CD14-positive monocyte (primary cell): ENCODE measurements at regions not wholly inside any gene's neighbourhood (a gene's known extent, or its start where the extent isn't known, plus 50 kb on each side); places are given as distances from the start of the nearest gene placed in this dataset.

ENCODE experiments used
- DNase-seq, 3 donors: peaks; one replicate each; pipeline ENCODE4 v3.0.0-alpha.2; 2011 to 2022
- H2AFZ ChIP-seq: 2 replicates; pipeline ENCODE4 v1.6.0; 2012; ENCODE audit warnings: mild to moderate bottlenecking, low read depth, low read length, inconsistent platforms; ENCODE audit not compliant: insufficient read depth, poor library complexity, severe bottlenecking
- H3K27ac ChIP-seq, 2 donors: 1 replicate in 1 of 2; 2 replicates in 1 of 2; pipeline ENCODE4 v1.5.1; 2012 to 2013; ENCODE audit warnings: low read length in 2 of 2, control low read depth in 1 of 2, inconsistent platforms in 1 of 2, low read depth in 1 of 2, mild to moderate bottlenecking in 1 of 2
- H3K27me3 ChIP-seq, 2 donors: one replicate each; pipeline versions ENCODE4 v1.6.0 to v1.6.1; 2011 to 2013; ENCODE audit warnings: low read length in 2 of 2; ENCODE audit not compliant: control insufficient read depth in 2 of 2, insufficient read depth in 2 of 2
- H3K36me3 ChIP-seq, 2 donors: replicated peaks in 1 of 2; 1 replicate in 1 of 2; 2 replicates in 1 of 2; pipeline versions ENCODE4 v1.5.1 to v1.6.1; 2012 to 2013; ENCODE audit warnings: low read length in 2 of 2, control low read depth in 1 of 2, inconsistent platforms in 1 of 2, mild to moderate bottlenecking in 1 of 2; ENCODE audit not compliant: insufficient read depth in 2 of 2, control insufficient read depth in 1 of 2
- H3K4me1 ChIP-seq, 2 donors: 1 replicate in 1 of 2; 2 replicates in 1 of 2; pipeline versions ENCODE4 v1.5.1 to v1.6.1; 2012 to 2013; ENCODE audit warnings: low read length in 2 of 2, control low read depth in 1 of 2, inconsistent platforms in 1 of 2, mild to moderate bottlenecking in 1 of 2, moderate library complexity in 1 of 2; ENCODE audit not compliant: insufficient read depth in 2 of 2, control insufficient read depth in 1 of 2
- H3K4me2 ChIP-seq: replicated peaks from 2 replicates; pipeline ENCODE3; 2012; ENCODE audit warnings: low read length, moderate library complexity, mild to moderate bottlenecking; ENCODE audit not compliant: poor library complexity, severe bottlenecking; ENCODE audit errors: extremely low read depth
- H3K4me3 ChIP-seq, 3 experiments: fragments of 200-600 bp in 1 of 3; sonication (generic) in 1 of 3; replicated peaks in 1 of 3; 1 replicate in 2 of 3; 2 replicates in 1 of 3; pipeline ENCODE4 v1.5.1; 2011 to 2013; ENCODE audit warnings: low read length in 3 of 3, mild to moderate bottlenecking in 3 of 3, control low read depth in 2 of 3, low read depth in 2 of 3, inconsistent platforms in 1 of 3, moderate library complexity in 1 of 3
- H3K79me2 ChIP-seq: 2 replicates; pipeline ENCODE4 v1.6.0; 2012; ENCODE audit warnings: mild to moderate bottlenecking, control low read depth, inconsistent platforms, low read length, moderate library complexity; ENCODE audit not compliant: insufficient read depth
- H3K9ac ChIP-seq: 2 replicates; pipeline ENCODE4 v1.6.0; 2017; ENCODE audit warnings: low read length, mild to moderate bottlenecking; ENCODE audit not compliant: insufficient read depth, poor library complexity, severe bottlenecking
- H3K9me3 ChIP-seq, 2 donors: replicated peaks in 1 of 2; 1 replicate in 1 of 2; 2 replicates in 1 of 2; pipeline versions ENCODE4 v1.5.1 to v1.6.1; 2012 to 2013; ENCODE audit warnings: low read length in 2 of 2, control low read depth in 1 of 2; ENCODE audit not compliant: control insufficient read depth in 1 of 2, insufficient read depth in 1 of 2
- H4K20me1 ChIP-seq: 2 replicates; pipeline ENCODE4 v1.6.0; 2012; ENCODE audit warnings: mild to moderate bottlenecking, low read length, control low read depth, moderate library complexity; ENCODE audit not compliant: insufficient read depth
- H3K27ac Mint-ChIP-seq, 7 donors: one replicate each; pipeline ENCODE4 v1.8.0; 2020; ENCODE audit warnings: mild to moderate bottlenecking in 7 of 7, mixed read lengths in 7 of 7, moderate library complexity in 6 of 7, inconsistent platforms in 2 of 7
- H3K27me3 Mint-ChIP-seq, 3 donors: one replicate each; pipeline ENCODE4 v1.8.0; 2021 to 2022; ENCODE audit warnings: low read depth in 3 of 3, mild to moderate bottlenecking in 3 of 3, mixed read lengths in 3 of 3, moderate library complexity in 3 of 3, inconsistent platforms in 1 of 3
- H3K36me3 Mint-ChIP-seq, 2 donors: one replicate each; pipeline ENCODE4 v1.8.0; 2020; ENCODE audit warnings: mixed read lengths in 2 of 2, inconsistent platforms in 1 of 2, mild to moderate bottlenecking in 1 of 2
- H3K4me1 Mint-ChIP-seq: one replicate; pipeline ENCODE4 v1.8.0; 2020; ENCODE audit warnings: mild to moderate bottlenecking, mixed read lengths
- H3K4me3 Mint-ChIP-seq, 2 donors: one replicate each; pipeline ENCODE4 v1.8.0; 2020; ENCODE audit warnings: mild to moderate bottlenecking in 2 of 2, mixed read lengths in 2 of 2, moderate library complexity in 1 of 2
- H3K9me3 Mint-ChIP-seq, 7 donors: one replicate each; pipeline ENCODE4 v1.8.0; 2020 to 2022; ENCODE audit warnings: mixed read lengths in 7 of 7, mild to moderate bottlenecking in 6 of 7, moderate library complexity in 6 of 7, inconsistent platforms in 2 of 7
- WGBS: methylation state at CpG from one replicate; pipeline ENCODE4 v1.1.5; 2013; ENCODE audit warnings: missing lambda C conversion rate; ENCODE audit not compliant: insufficient coverage; 5-methylcytosine and 5-hydroxymethylcytosine counted together
- intact Hi-C, 2 donors: fragments of 100-400 bp; cut with micrococcal nuclease; formaldehyde crosslinking; loops; one replicate each; pipeline versions ENCODE4 v1.15.0 to v1.15.1; 2023
- TF ChIP-seq, protein P1 (sequence below): fragments of 200-600 bp; IDR thresholded peaks from one replicate; pipeline ENCODE4 v1.8.0; 2022; ENCODE audit warnings: antibody characterized with exemption, mild to moderate bottlenecking

DNA sequence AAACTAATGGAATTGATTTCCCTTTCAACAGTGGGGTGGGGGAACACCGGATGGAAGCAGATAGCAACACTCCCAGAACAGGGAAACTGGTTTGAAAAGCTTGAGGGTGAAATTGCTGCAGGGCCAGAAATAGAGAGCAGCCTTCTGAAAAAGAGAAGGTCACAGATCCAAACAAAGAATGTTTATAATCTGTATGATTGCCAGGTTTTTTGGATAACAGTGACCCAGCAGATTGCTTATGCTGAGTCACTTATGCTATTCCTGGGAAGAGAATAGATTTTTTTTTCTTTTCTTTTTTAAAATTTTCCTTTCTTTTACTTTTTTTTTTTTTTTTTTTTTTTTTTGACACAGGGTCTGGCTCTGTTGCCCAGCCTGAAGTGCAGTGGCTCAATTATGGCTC is 641.3 kb downstream of the KCNJ2 start:
- H3K9ac ChIP-seq = no peak overlapping the region
- no peak overlapping the region for H2AFZ ChIP-seq
- H3K4me3 ChIP-seq = no peak overlapping the region
- H3K27ac ChIP-seq = no peak overlapping the region
- H3K36me3 ChIP-seq = no peaks in the 10 kb centered on the region
- no peaks in the 10 kb centered on the region for H3K27me3 ChIP-seq
- Mint-ChIP-seq H3K4me1 (no peaks in the 10 kb centered on the region), H3K4me3 (no peak overlapping the region), H3K36me3 (no peaks in the 10 kb centered on the region), H3K9me3 (peaks cover 0 to 8% (median 0%) of the 10 kb centered on the region in 7 donors), H3K27me3 (peaks cover 0 to 4% (median 2%) of the 10 kb centered on the region in 3 donors), H3K27ac (no peak overlapping the region)
- TF ChIP-seq, protein P1, sequence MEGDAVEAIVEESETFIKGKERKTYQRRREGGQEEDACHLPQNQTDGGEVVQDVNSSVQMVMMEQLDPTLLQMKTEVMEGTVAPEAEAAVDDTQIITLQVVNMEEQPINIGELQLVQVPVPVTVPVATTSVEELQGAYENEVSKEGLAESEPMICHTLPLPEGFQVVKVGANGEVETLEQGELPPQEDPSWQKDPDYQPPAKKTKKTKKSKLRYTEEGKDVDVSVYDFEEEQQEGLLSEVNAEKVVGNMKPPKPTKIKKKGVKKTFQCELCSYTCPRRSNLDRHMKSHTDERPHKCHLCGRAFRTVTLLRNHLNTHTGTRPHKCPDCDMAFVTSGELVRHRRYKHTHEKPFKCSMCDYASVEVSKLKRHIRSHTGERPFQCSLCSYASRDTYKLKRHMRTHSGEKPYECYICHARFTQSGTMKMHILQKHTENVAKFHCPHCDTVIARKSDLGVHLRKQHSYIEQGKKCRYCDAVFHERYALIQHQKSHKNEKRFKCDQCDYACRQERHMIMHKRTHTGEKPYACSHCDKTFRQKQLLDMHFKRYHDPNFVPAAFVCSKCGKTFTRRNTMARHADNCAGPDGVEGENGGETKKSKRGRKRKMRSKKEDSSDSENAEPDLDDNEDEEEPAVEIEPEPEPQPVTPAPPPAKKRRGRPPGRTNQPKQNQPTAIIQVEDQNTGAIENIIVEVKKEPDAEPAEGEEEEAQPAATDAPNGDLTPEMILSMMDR = no peak
- H3K9me3 ChIP-seq = no peaks in the 10 kb centered on the region
- no peaks in the 10 kb centered on the region for H3K4me1 ChIP-seq
- no peak overlapping the region for H3K4me2 ChIP-seq
- intact Hi-C loops = no loop called here
- no peaks in the 10 kb centered on the region for H3K79me2 ChIP-seq
- no CpG with 5 or more reads among the region's 1 CpG for WGBS
- H4K20me1 ChIP-seq = no peaks in the 10 kb centered on the region
- no peak for DNase-seq

- peaks cover 0 to 10% (median 0%) of the 10 kb centered on the region in 7 donors for H3K9me3 Mint-ChIP-seq
- Histone ChIP-seq H3K4me1 (no peaks in the 10 kb centered on the region), H3K9ac (no peak overlapping the region), H3K4me3 (no peak overlapping the region), H3K79me2 (no peaks in the 10 kb centered on the region), H3K4me2 (no peak overlapping the region), H3K27ac (no peak overlapping the region), H3K27me3 (no peaks in the 10 kb centered on the region), H4K20me1 (no peaks in the 10 kb centered on the region), H3K36me3 (no peaks in the 10 kb centered on the region), H3K9me3 (no peaks in the 10 kb centered on the region), H2AFZ (no peak overlapping the region)
- intact Hi-C loops = no loop called here
- H3K4me3 Mint-ChIP-seq = no peak overlapping the region
- no peaks in the 10 kb centered on the region for H3K36me3 Mint-ChIP-seq
- WGBS = 89% methylated on average over 9 of the region's 12 CpGs
- H3K4me1 Mint-ChIP-seq = no peaks in the 10 kb centered on the region
- DNase-seq = no peak
- TF ChIP-seq, protein P1 = no peak
- H3K27ac Mint-ChIP-seq = no peak overlapping the region
- H3K27me3 Mint-ChIP-seq = peaks cover 0 to 4% (median 2%) of the 10 kb centered on the region in 3 donors
These were observed 644.1 kb downstream of the KCNJ2 start for GRCh38 chr17:70813355-70813930.
